ENCODE measurements at regions not wholly inside any gene's neighbourhood (a gene's known extent, or its start where the extent isn't known, plus 50 kb on each side); places are given as distances from the start of the nearest gene placed in this dataset.

- no peaks in the 10 kb centered on the region for H3K9me3 ChIP-seq (ENCODE audit: insufficient read depth, low read length)
- H3K27me3 ChIP-seq (ENCODE audit: low read depth, low read length): no peaks in the 10 kb centered on the region
- H3K9ac ChIP-seq (ENCODE audit: low read length): no peak overlapping the region
- no peak overlapping the region for H3K4me2 ChIP-seq (ENCODE audit: low read length)
- no peaks in the 10 kb centered on the region for H3K36me3 ChIP-seq (replicated peaks; ENCODE audit: low read depth, low read length)
- no peaks in the 10 kb centered on the region for H3K4me1 ChIP-seq (ENCODE audit: low read length)
- no peaks in the 10 kb centered on the region for H4K20me1 ChIP-seq (ENCODE audit: insufficient read depth, low read length)
- no peak overlapping the region for H3K4me3 ChIP-seq (ENCODE audit: low read length)
- TF ChIP-seq EZH2phosphoT487 (IDR thresholded peaks at IDR 0.05; ENCODE audit: low read depth): no peak
- no peak for TF ChIP-seq CTCF (IDR thresholded peaks at IDR 0.05; ENCODE audit: low read depth, low read length)
- H3K79me2 ChIP-seq (ENCODE audit: low read length): no peaks in the 10 kb centered on the region
- no peak overlapping the region for H3K27ac ChIP-seq (ENCODE audit: low read length)
- H2AFZ ChIP-seq (ENCODE audit: low read depth, low read length): no peak overlapping the region
Measured at GRCh38 chr1:90246069-90246468, 251.2 kb downstream of the ZNF326 start.

GRCh38 chr1:90236493-90236892 lies 241.6 kb downstream of the ZNF326 start:
- Histone ChIP-seq H3K36me3 (replicated peaks; ENCODE audit: low read depth, low read length) (no peaks in the 10 kb centered on the region), H3K4me3 (ENCODE audit: low read length) (no peak overlapping the region), H3K4me2 (ENCODE audit: low read length) (no peak overlapping the region), H3K27ac (ENCODE audit: low read length) (no peak overlapping the region), H3K4me1 (ENCODE audit: low read length) (no peaks in the 10 kb centered on the region), H4K20me1 (ENCODE audit: insufficient read depth, low read length) (no peaks in the 10 kb centered on the region), H2AFZ (ENCODE audit: low read depth, low read length) (no peak overlapping the region), H3K79me2 (ENCODE audit: low read length) (no peaks in the 10 kb centered on the region), H3K9me3 (ENCODE audit: insufficient read depth, low read length) (no peaks in the 10 kb centered on the region), H3K9ac (ENCODE audit: low read length) (no peak overlapping the region), H3K27me3 (ENCODE audit: low read depth, low read length) (no peaks in the 10 kb centered on the region)
- TF ChIP-seq EZH2phosphoT487 (IDR thresholded peaks at IDR 0.05; ENCODE audit: low read depth) (no peak), CTCF (IDR thresholded peaks at IDR 0.05; ENCODE audit: low read depth, low read length) (no peak)

- H3K4me1 ChIP-seq (ENCODE audit: low read length): peaks cover 8% of the 10 kb centered on the region; the same call in 1 of the 2 replicates
- no peaks in the 10 kb centered on the region for H4K20me1 ChIP-seq (ENCODE audit: insufficient read depth, low read length)
- H3K9ac ChIP-seq (ENCODE audit: low read length): no peak overlapping the region
- no peak overlapping the region for H2AFZ ChIP-seq (ENCODE audit: low read depth, low read length)
- H3K79me2 ChIP-seq (ENCODE audit: low read length): no peaks in the 10 kb centered on the region
- H3K36me3 ChIP-seq (replicated peaks; ENCODE audit: low read depth, low read length): no peaks in the 10 kb centered on the region
- no peak for TF ChIP-seq EZH2phosphoT487 (IDR thresholded peaks at IDR 0.05; ENCODE audit: low read depth)
- TF ChIP-seq CTCF (IDR thresholded peaks at IDR 0.05; ENCODE audit: low read depth, low read length): no peak
- no peak overlapping the region for H3K4me2 ChIP-seq (ENCODE audit: low read length)
- H3K4me3 ChIP-seq (ENCODE audit: low read length): no peak overlapping the region
- H3K27me3 ChIP-seq (ENCODE audit: low read depth, low read length): no peaks in the 10 kb centered on the region
- H3K9me3 ChIP-seq (ENCODE audit: insufficient read depth, low read length): no peaks in the 10 kb centered on the region
- H3K27ac ChIP-seq (ENCODE audit: low read length): no peak overlapping the region
Measured at GRCh38 chr1:90223401-90223800, 228.5 kb downstream of the ZNF326 start.

GRCh38 chr1:90220941-90221693 lies 226.2 kb downstream of the ZNF326 start:
- no peaks in the 10 kb centered on the region for H3K9me3 ChIP-seq (ENCODE audit: insufficient read depth, low read length)
- H3K4me3 ChIP-seq (ENCODE audit: low read length): no peak overlapping the region
- H3K4me2 ChIP-seq (ENCODE audit: low read length): no peak overlapping the region

More at GRCh38 chr1:90220941-90221693, 226.2 kb downstream of the ZNF326 start:
- Histone ChIP-seq H3K9ac (ENCODE audit: low read length) (no peak overlapping the region), H3K36me3 (replicated peaks; ENCODE audit: low read depth, low read length) (no peaks in the 10 kb centered on the region), H4K20me1 (ENCODE audit: insufficient read depth, low read length) (no peaks in the 10 kb centered on the region), H3K79me2 (ENCODE audit: low read length) (no peaks in the 10 kb centered on the region), H3K27ac (ENCODE audit: low read length) (no peak overlapping the region), H3K27me3 (ENCODE audit: low read depth, low read length) (no peaks in the 10 kb centered on the region), H3K4me1 (ENCODE audit: low read length) (peaks cover 8% of the 10 kb centered on the region; the same call in 1 of the 2 replicates), H2AFZ (ENCODE audit: low read depth, low read length) (no peak overlapping the region)
- TF ChIP-seq EZH2phosphoT487 (IDR thresholded peaks at IDR 0.05; ENCODE audit: low read depth): no peak

All from OCI-LY3 (cell line).